ENCODE measurements at regions not wholly inside any gene's neighbourhood (a gene's known extent, or its start where the extent isn't known, plus 50 kb on each side); places are given as distances from the start of the nearest gene placed in this dataset.

DNA sequence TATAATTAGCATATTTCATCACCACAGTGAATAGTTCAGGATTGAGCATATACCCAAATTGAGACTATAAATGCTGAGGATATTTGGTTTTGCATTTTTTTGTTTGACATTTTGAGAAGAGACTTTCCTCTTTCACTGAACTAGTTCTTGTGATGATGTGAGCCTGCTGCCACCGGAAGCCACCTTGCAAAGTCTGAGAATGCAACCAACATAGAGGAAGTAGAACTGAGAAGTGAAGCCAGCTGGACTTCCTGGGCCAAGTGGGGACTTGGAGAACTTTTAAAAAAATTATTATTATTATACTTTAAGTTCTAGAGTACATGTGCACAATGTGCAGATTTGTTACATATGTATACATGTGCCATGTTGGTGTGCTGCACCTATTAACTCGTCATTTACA, 102.3 kb downstream of the RPE65 start:
- no peak overlapping the region for H3K27ac ChIP-seq (ENCODE audit: low read depth, low read length, poor library complexity, severe bottlenecking)
- H3F3A ChIP-seq (ENCODE audit: insufficient read depth, low read length), result no peaks in the 10 kb centered on the region
- H3K79me2 ChIP-seq (ENCODE audit: insufficient read depth, low read length), result no peaks in the 10 kb centered on the region
- TF ChIP-seq, protein P1, sequence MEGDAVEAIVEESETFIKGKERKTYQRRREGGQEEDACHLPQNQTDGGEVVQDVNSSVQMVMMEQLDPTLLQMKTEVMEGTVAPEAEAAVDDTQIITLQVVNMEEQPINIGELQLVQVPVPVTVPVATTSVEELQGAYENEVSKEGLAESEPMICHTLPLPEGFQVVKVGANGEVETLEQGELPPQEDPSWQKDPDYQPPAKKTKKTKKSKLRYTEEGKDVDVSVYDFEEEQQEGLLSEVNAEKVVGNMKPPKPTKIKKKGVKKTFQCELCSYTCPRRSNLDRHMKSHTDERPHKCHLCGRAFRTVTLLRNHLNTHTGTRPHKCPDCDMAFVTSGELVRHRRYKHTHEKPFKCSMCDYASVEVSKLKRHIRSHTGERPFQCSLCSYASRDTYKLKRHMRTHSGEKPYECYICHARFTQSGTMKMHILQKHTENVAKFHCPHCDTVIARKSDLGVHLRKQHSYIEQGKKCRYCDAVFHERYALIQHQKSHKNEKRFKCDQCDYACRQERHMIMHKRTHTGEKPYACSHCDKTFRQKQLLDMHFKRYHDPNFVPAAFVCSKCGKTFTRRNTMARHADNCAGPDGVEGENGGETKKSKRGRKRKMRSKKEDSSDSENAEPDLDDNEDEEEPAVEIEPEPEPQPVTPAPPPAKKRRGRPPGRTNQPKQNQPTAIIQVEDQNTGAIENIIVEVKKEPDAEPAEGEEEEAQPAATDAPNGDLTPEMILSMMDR (IDR thresholded peaks at IDR 0.05; ENCODE audit: low read length), result no peak
- no peak for TF ChIP-seq EZH2 (IDR thresholded peaks at IDR 0.05; ENCODE audit: borderline replicate concordance, low read length)
- no peaks in the 10 kb centered on the region for H4K20me1 ChIP-seq (ENCODE audit: insufficient read depth, low read length)
- no peaks in the 10 kb centered on the region for H3K27me3 ChIP-seq (ENCODE audit: insufficient read depth, low read length)
- H3K4me3 ChIP-seq (ENCODE audit: low read depth, low read length, poor library complexity, severe bottlenecking), result no peak overlapping the region
- peaks cover 4% of the 10 kb centered on the region for H3K4me1 ChIP-seq (ENCODE audit: insufficient read depth, low read length, severe bottlenecking)
- H3K9ac ChIP-seq (ENCODE audit: low read length), result no peak overlapping the region
- no peaks in the 10 kb centered on the region for H3K9me2 ChIP-seq (ENCODE audit: low read depth, low read length)
- H3K4me2 ChIP-seq (ENCODE audit: low read length), result no peak overlapping the region
- H3K9me3 ChIP-seq (ENCODE audit: low read length), result no peaks in the 10 kb centered on the region
- H3K36me3 ChIP-seq (ENCODE audit: insufficient read depth, low read length), result no peaks in the 10 kb centered on the region; the same call in 1 of the 2 replicates
- H2AFZ ChIP-seq (ENCODE audit: low read length), result no peak overlapping the region

GRCh38 chr1:68346188-68346808, 103.5 kb downstream of the RPE65 start:
- H3K9me3 ChIP-seq (ENCODE audit: low read length), result no peaks in the 10 kb centered on the region
- H3K4me1 ChIP-seq (ENCODE audit: insufficient read depth, low read length, severe bottlenecking), result peaks cover 4% of the 10 kb centered on the region
- H3K9me2 ChIP-seq (ENCODE audit: low read depth, low read length), result no peaks in the 10 kb centered on the region
- H3K27me3 ChIP-seq (ENCODE audit: insufficient read depth, low read length), result no peaks in the 10 kb centered on the region
- H3K27ac ChIP-seq (ENCODE audit: low read depth, low read length, poor library complexity, severe bottlenecking), result no peak overlapping the region
- no peak overlapping the region for H2AFZ ChIP-seq (ENCODE audit: low read length)
- no peak overlapping the region for H3K4me2 ChIP-seq (ENCODE audit: low read length)
- no peaks in the 10 kb centered on the region; the same call in 1 of the 2 replicates for H3K36me3 ChIP-seq (ENCODE audit: insufficient read depth, low read length)
- TF ChIP-seq, protein P1 (IDR thresholded peaks at IDR 0.05; ENCODE audit: low read length), result peak; percentile 52; the same call in 1 of the 2 replicates
- no peak for TF ChIP-seq EZH2 (IDR thresholded peaks at IDR 0.05; ENCODE audit: borderline replicate concordance, low read length)
- no peaks in the 10 kb centered on the region for H3F3A ChIP-seq (ENCODE audit: insufficient read depth, low read length)
- H3K9ac ChIP-seq (ENCODE audit: low read length), result no peak overlapping the region
- no peaks in the 10 kb centered on the region for H4K20me1 ChIP-seq (ENCODE audit: insufficient read depth, low read length)
- no peaks in the 10 kb centered on the region for H3K79me2 ChIP-seq (ENCODE audit: insufficient read depth, low read length)
- H3K4me3 ChIP-seq (ENCODE audit: low read depth, low read length, poor library complexity, severe bottlenecking), result no peak overlapping the region

GRCh38 chr1:68344208-68344607, 105.5 kb downstream of the RPE65 start:
- peaks cover 4% of the 10 kb centered on the region for H3K4me1 ChIP-seq (ENCODE audit: insufficient read depth, low read length, severe bottlenecking)
- H3K9me3 ChIP-seq (ENCODE audit: low read length), result no peaks in the 10 kb centered on the region
- no peaks in the 10 kb centered on the region for H4K20me1 ChIP-seq (ENCODE audit: insufficient read depth, low read length)
- H3K4me3 ChIP-seq (ENCODE audit: low read depth, low read length, poor library complexity, severe bottlenecking), result no peak overlapping the region
- H3K27ac ChIP-seq (ENCODE audit: low read depth, low read length, poor library complexity, severe bottlenecking), result no peak overlapping the region
- no peaks in the 10 kb centered on the region for H3K27me3 ChIP-seq (ENCODE audit: insufficient read depth, low read length)
- H2AFZ ChIP-seq (ENCODE audit: low read length), result no peak overlapping the region
- no peaks in the 10 kb centered on the region for H3F3A ChIP-seq (ENCODE audit: insufficient read depth, low read length)
- H3K4me2 ChIP-seq (ENCODE audit: low read length), result no peak overlapping the region
- no peaks in the 10 kb centered on the region for H3K79me2 ChIP-seq (ENCODE audit: insufficient read depth, low read length)
- H3K9ac ChIP-seq (ENCODE audit: low read length), result no peak overlapping the region
- H3K9me2 ChIP-seq (ENCODE audit: low read depth, low read length), result no peaks in the 10 kb centered on the region
- no peak for TF ChIP-seq EZH2 (IDR thresholded peaks at IDR 0.05; ENCODE audit: borderline replicate concordance, low read length)
- TF ChIP-seq, protein P1 (IDR thresholded peaks at IDR 0.05; ENCODE audit: low read length), result no peak
- no peaks in the 10 kb centered on the region; the same call in 1 of the 2 replicates for H3K36me3 ChIP-seq (ENCODE audit: insufficient read depth, low read length)

Measured in OCI-LY1 (cell line).